Pancreas (tissue), 10 donors: ENCODE measurements at regions not wholly inside any gene's neighbourhood (a gene's known extent, or its start where the extent isn't known, plus 50 kb on each side); places are given as distances from the start of the nearest gene placed in this dataset.

Source experiments
- ATAC-seq, 4 donors: fragments of 200-7000 bp; cut with Tn5 transposase; one replicate each; pipeline versions ENCODE4 v1.8.0 to v1.9.1; 2020; ENCODE audit warnings: mild to moderate bottlenecking in 4 of 4, moderate library complexity in 4 of 4
- DNase-seq, 6 donors: peaks; one replicate each; pipeline ENCODE4 v3.0.0-alpha.2; 2020
- FAIRE-seq: peaks from 2 replicates; lab custom pipeline; 2012; peaks lifted over from hg19 to GRCh38; lab: Jason Lieb, UNC
- H3K27ac ChIP-seq, 4 donors: fragments of 200-600 bp; sonication (generic); 1 replicate in 3 of 4; 2 replicates in 1 of 4; pipeline versions ENCODE4 v1.5.0 to v1.8.0; 2020
- H3K27me3 ChIP-seq, 4 donors: fragments of 200-600 bp; one replicate each; pipeline ENCODE4 v1.8.0; 2021
- H3K36me3 ChIP-seq, 3 donors: fragments of 200-600 bp; sonication (generic) in 1 of 3; one replicate each; pipeline versions ENCODE4 v1.5.0 to v1.8.0; 2020 to 2021
- H3K4me1 ChIP-seq, 3 donors: fragments of 200-600 bp; one replicate each; pipeline ENCODE4 v1.8.0; 2021
- H3K4me3 ChIP-seq, 4 donors: fragments of 200-600 bp; sonication (generic) in 2 of 4; one replicate each; pipeline versions ENCODE4 v1.5.0 to v1.8.0; 2020 to 2021
- H3K9me3 ChIP-seq, 4 donors: fragments of 200-600 bp; one replicate each; pipeline ENCODE4 v1.8.0; 2021
- WGBS, 2 donors: extraction: QIAGEN DNeasy Blood & Tissue Kit; methylation state at CpG; one replicate each; pipeline ENCODE4 v1.1.7; 2013; 5-methylcytosine and 5-hydroxymethylcytosine counted together
- intact Hi-C, 3 donors: fragments of 100-400 bp; cut with DNase I; formaldehyde crosslinking; loops; one replicate each; pipeline versions ENCODE4 v1.11.1 to v1.14.2; 2022
- TF ChIP-seq, protein P1 (sequence below), 4 donors: fragments of 200-600 bp; sonication (generic) in 3 of 4; IDR thresholded peaks; one replicate each; pipeline versions ENCODE4 v1.5.0 to v1.8.0; 2021; ENCODE audit warnings: antibody characterized with exemption in 4 of 4
- donor health status: healthy with polysubstance abuse.
- donor health status: DM: no; HTN: no; CAD: no; lungs with moderate emphysema.
- donor health status: DM: no; HTN: no; CAD: no.
- donor health status: control.
- donor health status: control.
- donor health status: Bipolar disorder and iron deficiency.
- donor health status: DM: yes; HTN: yes; CAD: no.
- donor health status: DM: no; HTN: no; CAD: no.
- donor health status: DM: no; HTN: no; CAD: no.
- donor health status: DM: yes; HTN: yes; CAD: no.

DNA sequence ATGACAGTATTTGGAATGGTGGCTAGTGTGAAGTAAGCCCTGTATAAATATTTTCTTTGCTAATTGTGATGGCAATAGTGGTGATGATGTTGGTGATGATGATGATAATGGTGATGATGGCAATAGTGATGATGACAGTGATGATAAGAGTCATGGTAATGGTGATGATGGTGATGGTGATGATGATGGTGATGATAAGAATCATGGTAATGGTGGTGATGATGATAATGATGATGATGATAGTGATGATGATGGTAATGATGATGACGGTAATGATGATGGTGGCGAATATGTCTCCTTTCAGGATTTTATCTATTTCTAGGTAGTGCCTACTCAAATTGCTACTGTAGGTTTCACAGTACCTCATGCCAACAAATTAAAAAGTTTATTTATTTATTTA is 205.4 kb downstream of the GALR1 start:
- Histone ChIP-seq H3K4me1 (no peaks in the 10 kb centered on the region), H3K36me3 (no peaks in the 10 kb centered on the region), H3K27ac (no peak overlapping the region), H3K4me3 (no peak overlapping the region), H3K9me3 (no peaks in the 10 kb centered on the region), H3K27me3 (no peaks in the 10 kb centered on the region)
- ATAC-seq: no peak
- no peak for DNase-seq
- intact Hi-C loops: no loop called here
- no peak for FAIRE-seq
- 86 to 96% methylated on average over 2 of the region's 2 CpGs for WGBS, 2 donors
- TF ChIP-seq, protein P1, sequence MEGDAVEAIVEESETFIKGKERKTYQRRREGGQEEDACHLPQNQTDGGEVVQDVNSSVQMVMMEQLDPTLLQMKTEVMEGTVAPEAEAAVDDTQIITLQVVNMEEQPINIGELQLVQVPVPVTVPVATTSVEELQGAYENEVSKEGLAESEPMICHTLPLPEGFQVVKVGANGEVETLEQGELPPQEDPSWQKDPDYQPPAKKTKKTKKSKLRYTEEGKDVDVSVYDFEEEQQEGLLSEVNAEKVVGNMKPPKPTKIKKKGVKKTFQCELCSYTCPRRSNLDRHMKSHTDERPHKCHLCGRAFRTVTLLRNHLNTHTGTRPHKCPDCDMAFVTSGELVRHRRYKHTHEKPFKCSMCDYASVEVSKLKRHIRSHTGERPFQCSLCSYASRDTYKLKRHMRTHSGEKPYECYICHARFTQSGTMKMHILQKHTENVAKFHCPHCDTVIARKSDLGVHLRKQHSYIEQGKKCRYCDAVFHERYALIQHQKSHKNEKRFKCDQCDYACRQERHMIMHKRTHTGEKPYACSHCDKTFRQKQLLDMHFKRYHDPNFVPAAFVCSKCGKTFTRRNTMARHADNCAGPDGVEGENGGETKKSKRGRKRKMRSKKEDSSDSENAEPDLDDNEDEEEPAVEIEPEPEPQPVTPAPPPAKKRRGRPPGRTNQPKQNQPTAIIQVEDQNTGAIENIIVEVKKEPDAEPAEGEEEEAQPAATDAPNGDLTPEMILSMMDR (IDR thresholded peaks at IDR 0.05): no peak

DNA sequence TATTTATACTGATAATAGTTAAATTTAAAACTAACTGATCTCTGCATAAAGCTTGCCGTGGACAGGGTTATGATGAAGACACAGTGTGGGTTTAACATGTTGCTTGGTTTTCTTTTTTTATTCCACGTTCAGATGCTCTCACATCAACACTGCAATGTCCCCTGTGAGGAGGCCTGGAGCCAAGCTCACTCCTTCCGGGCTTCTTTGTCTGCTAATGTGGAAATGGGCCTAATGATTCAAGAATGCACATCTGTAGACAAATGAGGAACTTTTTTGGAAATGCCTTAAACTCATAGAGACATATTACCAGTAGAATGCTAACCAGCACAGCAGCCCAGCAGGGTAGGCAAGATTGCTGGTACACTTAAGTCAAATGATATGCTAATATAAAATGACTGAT is 208.0 kb downstream of the GALR1 start:
- no peaks in the 10 kb centered on the region for H3K27me3 ChIP-seq
- H3K4me1 ChIP-seq: no peaks in the 10 kb centered on the region
- DNase-seq (no peak), ATAC-seq (no peak), FAIRE-seq (no peak)
- TF ChIP-seq, protein P1 (IDR thresholded peaks at IDR 0.05): no peak
- intact Hi-C loops: no loop called here
- H3K27ac ChIP-seq: no peak overlapping the region
- H3K36me3 ChIP-seq: no peaks in the 10 kb centered on the region
- H3K4me3 ChIP-seq: no peak overlapping the region
- 67 to 83% methylated on average over 3 of the region's 3 CpGs for WGBS, 2 donors
- H3K9me3 ChIP-seq: no peaks in the 10 kb centered on the region

DNA sequence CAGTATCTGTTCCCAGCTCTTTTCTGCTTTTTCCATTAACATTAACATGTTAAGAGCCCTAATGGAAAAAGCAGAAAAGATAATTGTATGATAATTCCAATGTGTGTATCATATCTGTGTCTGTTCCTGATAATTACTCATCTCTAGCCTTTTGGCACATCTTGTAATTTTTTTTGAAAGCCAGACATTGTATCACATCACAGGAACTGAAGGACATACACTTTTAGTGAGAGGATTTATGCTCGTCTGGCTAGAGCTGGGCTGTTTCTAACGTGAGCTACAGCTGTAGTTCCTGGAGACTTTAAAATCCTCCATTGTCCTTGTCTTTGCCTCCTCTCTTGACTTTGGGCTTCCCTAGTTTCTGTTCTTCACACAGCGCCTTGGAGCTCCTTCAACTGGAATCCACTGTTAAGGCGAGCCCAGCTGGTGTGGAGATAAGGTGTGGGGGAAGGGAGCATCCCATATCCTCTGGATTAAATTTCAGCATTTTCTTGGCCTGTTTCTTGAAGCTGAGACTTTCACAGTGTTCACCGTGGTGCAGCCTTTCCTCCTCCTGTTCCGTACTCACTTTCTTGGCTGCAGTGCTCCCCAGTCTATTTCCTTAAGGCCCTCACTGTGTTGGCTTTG is 211.5 kb downstream of the GALR1 start:
- H3K4me3 ChIP-seq: no peak overlapping the region
- FAIRE-seq: no peak
- no peaks in the 10 kb centered on the region for H3K36me3 ChIP-seq
- H3K27ac ChIP-seq: no peak overlapping the region
- no peaks in the 10 kb centered on the region for H3K9me3 ChIP-seq
- H3K27me3 ChIP-seq: no peaks in the 10 kb centered on the region
- WGBS, 2 donors: 69 to 78% methylated on average over 6 of the region's 6 CpGs
- peak in 1 of 4 donors; percentile 18 for ATAC-seq
- H3K4me1 ChIP-seq: no peaks in the 10 kb centered on the region
- intact Hi-C loops: no loop called here
- TF ChIP-seq, protein P1 (IDR thresholded peaks at IDR 0.05): no peak
- no peak for DNase-seq

DNA sequence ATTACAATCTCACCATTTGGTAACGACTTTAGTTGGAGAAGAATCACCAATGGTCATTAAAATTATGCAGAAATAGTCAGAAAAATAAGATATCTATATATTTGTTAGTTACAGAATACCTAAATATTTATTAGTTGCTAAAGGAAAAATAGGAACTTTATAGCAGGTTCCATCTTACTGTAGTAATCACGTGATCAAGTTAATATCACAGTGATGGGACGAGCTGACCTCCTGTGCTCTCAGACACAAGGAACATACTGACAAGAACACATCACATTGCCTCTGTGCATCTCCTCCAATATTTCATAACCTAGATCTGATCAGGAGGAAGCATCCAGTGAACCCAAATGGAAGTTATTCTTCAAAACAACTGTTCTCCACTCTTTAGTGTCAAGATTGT is 215.3 kb downstream of the GALR1 start:
- Histone ChIP-seq H3K9me3 (no peaks in the 10 kb centered on the region), H3K27me3 (no peaks in the 10 kb centered on the region), H3K27ac (no peak overlapping the region), H3K4me1 (no peaks in the 10 kb centered on the region), H3K36me3 (no peaks in the 10 kb centered on the region), H3K4me3 (no peak overlapping the region)
- TF ChIP-seq, protein P1 (IDR thresholded peaks at IDR 0.05): no peak
- intact Hi-C loops: no loop called here
- no peak for DNase-seq
- ATAC-seq: no peak
- FAIRE-seq: no peak
- WGBS, 2 donors: 55 to 58% methylated on average over 3 of the region's 3 CpGs

DNA sequence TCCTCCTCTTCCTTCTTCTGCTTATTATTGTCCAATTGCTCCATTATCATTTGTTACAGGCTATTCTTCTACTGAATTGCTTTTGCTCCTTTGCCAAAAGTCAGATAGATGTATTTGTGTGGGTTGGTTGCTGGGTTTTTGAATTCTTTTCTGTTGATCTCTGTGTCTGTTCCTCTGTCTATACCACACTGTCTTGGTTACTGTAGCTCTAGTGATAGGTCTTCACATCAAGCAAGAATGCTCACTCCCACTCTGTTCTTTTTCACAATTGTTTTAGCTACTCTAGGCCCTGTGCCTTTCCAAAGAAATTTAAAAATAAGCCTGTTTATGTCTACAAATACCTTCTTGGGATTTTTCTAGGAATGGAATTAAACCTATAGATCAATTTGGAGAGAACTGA is 217.2 kb downstream of the GALR1 start:
- no peaks in the 10 kb centered on the region for H3K9me3 ChIP-seq
- ATAC-seq: no peak
- no peak overlapping the region for H3K4me3 ChIP-seq
- H3K27me3 ChIP-seq: no peaks in the 10 kb centered on the region
- FAIRE-seq: no peak
- H3K27ac ChIP-seq: no peak overlapping the region
- H3K4me1 ChIP-seq: no peaks in the 10 kb centered on the region
- intact Hi-C loops: no loop called here
- DNase-seq: no peak
- TF ChIP-seq, protein P1 (IDR thresholded peaks at IDR 0.05): no peak
- no peaks in the 10 kb centered on the region for H3K36me3 ChIP-seq
